ENCODE measurements at regions not wholly inside any gene's neighbourhood (a gene's known extent, or its start where the extent isn't known, plus 50 kb on each side); places are given as distances from the start of the nearest gene placed in this dataset.

DNA sequence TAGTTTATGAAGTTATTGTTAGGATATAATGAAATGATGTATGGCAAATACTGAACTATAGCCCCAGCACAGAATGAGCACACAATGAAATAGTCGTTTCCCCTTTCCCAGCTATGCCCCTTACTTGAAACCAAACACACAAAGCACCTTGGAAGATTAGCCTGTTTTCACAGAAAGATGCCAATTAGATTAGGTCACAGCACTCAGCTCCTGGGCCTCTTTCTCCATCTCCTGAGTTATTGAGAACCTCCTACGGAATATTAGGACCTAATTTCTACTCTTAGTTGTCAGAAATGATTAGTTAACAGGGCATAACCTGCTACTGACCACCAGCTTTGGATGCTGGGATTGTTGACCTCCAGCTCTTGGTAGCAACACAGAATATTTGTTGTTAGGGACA is 269.4 kb upstream of the ROPN1 start:
- Histone ChIP-seq H3K9me3 (ENCODE audit: insufficient read depth, low read length) (no peaks in the 10 kb centered on the region), H3F3A (ENCODE audit: insufficient read depth) (no peaks in the 10 kb centered on the region), H3K4me3 (ENCODE audit: insufficient read depth, low read length, poor library complexity, severe bottlenecking) (no peak overlapping the region), H3K9ac (ENCODE audit: low read length) (no peak overlapping the region), H4K20me1 (ENCODE audit: low read depth, low read length) (no peaks in the 10 kb centered on the region), H3K4me2 (ENCODE audit: low read depth, low read length, poor library complexity, severe bottlenecking) (no peak overlapping the region), H3K9me2 (replicated peaks; ENCODE audit: insufficient read depth, low read length) (no peaks in the 10 kb centered on the region), H2AFZ (ENCODE audit: low read depth, low read length, severe bottlenecking) (no peak overlapping the region), H3K79me2 (ENCODE audit: insufficient read depth, low read length) (no peaks in the 10 kb centered on the region), H3K27me3 (ENCODE audit: low read length) (no peaks in the 10 kb centered on the region), H3K27ac (ENCODE audit: low read depth, low read length) (no peak overlapping the region), H3K36me3 (ENCODE audit: low read length) (no peaks in the 10 kb centered on the region)
- TF ChIP-seq, protein P1, sequence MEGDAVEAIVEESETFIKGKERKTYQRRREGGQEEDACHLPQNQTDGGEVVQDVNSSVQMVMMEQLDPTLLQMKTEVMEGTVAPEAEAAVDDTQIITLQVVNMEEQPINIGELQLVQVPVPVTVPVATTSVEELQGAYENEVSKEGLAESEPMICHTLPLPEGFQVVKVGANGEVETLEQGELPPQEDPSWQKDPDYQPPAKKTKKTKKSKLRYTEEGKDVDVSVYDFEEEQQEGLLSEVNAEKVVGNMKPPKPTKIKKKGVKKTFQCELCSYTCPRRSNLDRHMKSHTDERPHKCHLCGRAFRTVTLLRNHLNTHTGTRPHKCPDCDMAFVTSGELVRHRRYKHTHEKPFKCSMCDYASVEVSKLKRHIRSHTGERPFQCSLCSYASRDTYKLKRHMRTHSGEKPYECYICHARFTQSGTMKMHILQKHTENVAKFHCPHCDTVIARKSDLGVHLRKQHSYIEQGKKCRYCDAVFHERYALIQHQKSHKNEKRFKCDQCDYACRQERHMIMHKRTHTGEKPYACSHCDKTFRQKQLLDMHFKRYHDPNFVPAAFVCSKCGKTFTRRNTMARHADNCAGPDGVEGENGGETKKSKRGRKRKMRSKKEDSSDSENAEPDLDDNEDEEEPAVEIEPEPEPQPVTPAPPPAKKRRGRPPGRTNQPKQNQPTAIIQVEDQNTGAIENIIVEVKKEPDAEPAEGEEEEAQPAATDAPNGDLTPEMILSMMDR (IDR thresholded peaks at IDR 0.05; ENCODE audit: insufficient read depth, low read length, poor library complexity, severe bottlenecking) = no peak
- no peak for TF ChIP-seq EZH2phosphoT487 (conservative IDR thresholded peaks at IDR 0.05; ENCODE audit: low read length)

DNA sequence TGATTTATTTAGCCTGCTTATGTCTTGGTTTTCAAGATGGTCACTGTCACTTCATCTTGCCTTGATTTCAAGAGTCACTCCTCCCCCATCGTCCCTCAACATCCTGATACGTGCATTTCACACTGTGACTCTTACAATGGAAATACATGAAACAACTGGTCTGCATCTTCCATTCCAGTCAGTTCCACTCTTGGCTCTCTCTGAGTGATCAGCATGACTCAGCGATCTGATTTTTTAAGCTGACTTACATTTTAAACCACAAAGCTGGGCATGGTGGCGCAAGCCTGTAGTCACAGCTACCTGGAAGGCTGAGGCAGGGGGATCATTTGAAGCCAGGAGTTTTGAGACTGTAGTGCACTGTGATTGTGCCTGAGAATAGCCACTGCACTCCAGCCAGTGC is 271.2 kb upstream of the ROPN1 start:
- H3K27ac ChIP-seq (ENCODE audit: low read depth, low read length) = no peak overlapping the region
- no peaks in the 10 kb centered on the region for H3K9me3 ChIP-seq (ENCODE audit: insufficient read depth, low read length)

GRCh38 chr3:124264346-124264745 is 272.4 kb upstream of the ROPN1 start:
- H3K79me2 ChIP-seq (ENCODE audit: insufficient read depth, low read length) = no peaks in the 10 kb centered on the region
- no peak overlapping the region for H3K4me3 ChIP-seq (ENCODE audit: insufficient read depth, low read length, poor library complexity, severe bottlenecking)
- no peak overlapping the region for H2AFZ ChIP-seq (ENCODE audit: low read depth, low read length, severe bottlenecking)
- no peaks in the 10 kb centered on the region for H3K9me2 ChIP-seq (replicated peaks; ENCODE audit: insufficient read depth, low read length)
- no peaks in the 10 kb centered on the region for H3K9me3 ChIP-seq (ENCODE audit: insufficient read depth, low read length)
- H3K9ac ChIP-seq (ENCODE audit: low read length) = no peak overlapping the region
- no peaks in the 10 kb centered on the region for H3F3A ChIP-seq (ENCODE audit: insufficient read depth)
- no peaks in the 10 kb centered on the region for H4K20me1 ChIP-seq (ENCODE audit: low read depth, low read length)
- no peak overlapping the region for H3K4me2 ChIP-seq (ENCODE audit: low read depth, low read length, poor library complexity, severe bottlenecking)
- no peaks in the 10 kb centered on the region for H3K27me3 ChIP-seq (ENCODE audit: low read length)
- no peak overlapping the region for H3K27ac ChIP-seq (ENCODE audit: low read depth, low read length)
- no peak for TF ChIP-seq EZH2phosphoT487 (conservative IDR thresholded peaks at IDR 0.05; ENCODE audit: low read length)
- TF ChIP-seq, protein P1 (IDR thresholded peaks at IDR 0.05; ENCODE audit: insufficient read depth, low read length, poor library complexity, severe bottlenecking) = no peak
- no peaks in the 10 kb centered on the region for H3K36me3 ChIP-seq (ENCODE audit: low read length)

More for the DNA sequence above, 271.2 kb upstream of the ROPN1 start:
- TF ChIP-seq, protein P1 (IDR thresholded peaks at IDR 0.05; ENCODE audit: insufficient read depth, low read length, poor library complexity, severe bottlenecking) = no peak
- TF ChIP-seq EZH2phosphoT487 (conservative IDR thresholded peaks at IDR 0.05; ENCODE audit: low read length) = no peak
- Histone ChIP-seq H3K4me2 (ENCODE audit: low read depth, low read length, poor library complexity, severe bottlenecking) (no peak overlapping the region), H2AFZ (ENCODE audit: low read depth, low read length, severe bottlenecking) (no peak overlapping the region), H3K4me3 (ENCODE audit: insufficient read depth, low read length, poor library complexity, severe bottlenecking) (no peak overlapping the region), H3F3A (ENCODE audit: insufficient read depth) (no peaks in the 10 kb centered on the region), H3K79me2 (ENCODE audit: insufficient read depth, low read length) (no peaks in the 10 kb centered on the region), H4K20me1 (ENCODE audit: low read depth, low read length) (no peaks in the 10 kb centered on the region), H3K9me2 (replicated peaks; ENCODE audit: insufficient read depth, low read length) (no peaks in the 10 kb centered on the region), H3K36me3 (ENCODE audit: low read length) (no peaks in the 10 kb centered on the region), H3K9ac (ENCODE audit: low read length) (no peak overlapping the region), H3K27me3 (ENCODE audit: low read length) (no peaks in the 10 kb centered on the region)

All from SU-DHL-6 (cell line).